K562 (cell line): ENCODE measurements at regions not wholly inside any gene's neighbourhood (a gene's known extent, or its start where the extent isn't known, plus 50 kb on each side); places are given as distances from the start of the nearest gene placed in this dataset.
A peak's percentile ranks its signal among the peaks of the same experiment; 100 is the strongest.

Experiments
- ATAC-seq: fragments of 200-7000 bp; cut with Tn5 transposase; 3 replicates; pipeline ENCODE4 v1.9.1; 2020; ENCODE audit warnings: moderate library complexity
- BruUV-seq: library from RNA; stranded (reverse); fragments of 400-500 nt; replicated peaks from 2 replicates; lab custom pipeline; 2021; lab: Mats Ljungman, UMichigan
- CTCF ChIA-PET: fragments of 300-600 bp; formaldehyde crosslinking; extraction: SDS; loops from one replicate; lab custom pipeline; 2021; ENCODE audit warnings: low intra/inter-chr PET ratio; lab: Yijun Ruan, JAX
- POLR2A ChIA-PET: fragments of 300-600, 350-650 bp; sonication (Branson Sonifier 250); formaldehyde crosslinking; extraction: SDS; loops from one replicate; lab custom pipeline; 2021; ENCODE audit warnings: antibody characterized with exemption, inconsistent platforms; lab: Yijun Ruan, JAX
- DNase-seq, 4 experiments: peaks; one replicate each; pipeline versions ENCODE4 v3.0.0 to v3.0.0-alpha.2; 2011 to 2018; ENCODE audit warnings: low spot score in 3 of 4, mixed read lengths in 3 of 4; ENCODE audit errors: extremely low read depth in 1 of 4
- FAIRE-seq: peaks from 2 replicates; lab custom pipeline; 2011; peaks lifted over from hg19 to GRCh38; lab: Jason Lieb, UNC
- H2AFZ ChIP-seq: 2 replicates; pipeline ENCODE4 v1.6.0; 2011; ENCODE audit warnings: low read depth, low read length, control low read depth, inconsistent platforms
- H3K27ac ChIP-seq: fragments of 200-600 bp; 3 replicates; pipeline ENCODE4 v1.8.0; 2011; ENCODE audit warnings: low read depth, mild to moderate bottlenecking, control low read depth, inconsistent platforms, low read length, moderate library complexity, mixed read lengths; ENCODE audit errors: extremely low read depth
- H3K27me3 ChIP-seq, 2 experiments: fragments of 300-600 bp in 1 of 2; 2 replicates in 1 of 2; 3 replicates in 1 of 2; pipeline versions ENCODE4 v1.6.0 to v1.8.0; 2011; ENCODE audit warnings: inconsistent platforms in 2 of 2, low read length in 2 of 2, mild to moderate bottlenecking in 1 of 2, mixed read lengths in 1 of 2, moderate library complexity in 1 of 2; ENCODE audit not compliant: control insufficient read depth in 2 of 2, insufficient read depth in 2 of 2
- H3K36me3 ChIP-seq: fragments of 300-600 bp; 3 replicates; pipeline ENCODE4 v1.8.0; 2011; ENCODE audit warnings: mild to moderate bottlenecking, low read length, inconsistent platforms; ENCODE audit not compliant: control insufficient read depth, insufficient read depth
- H3K4me1 ChIP-seq, 2 experiments: fragments of 200-600 bp in 1 of 2; replicated peaks in 1 of 2; 2 replicates in 1 of 2; 3 replicates in 1 of 2; pipeline versions ENCODE4 v1.5.1 to v1.8.0; 2011; ENCODE audit warnings: inconsistent platforms in 2 of 2, low read length in 2 of 2, mild to moderate bottlenecking in 1 of 2, mixed read lengths in 1 of 2, moderate library complexity in 1 of 2; ENCODE audit not compliant: control insufficient read depth in 2 of 2, insufficient read depth in 2 of 2
- H3K4me2 ChIP-seq: 2 replicates; pipeline ENCODE4 v1.6.1; 2011; ENCODE audit warnings: low read length, control low read depth, inconsistent platforms, mixed read lengths; ENCODE audit not compliant: insufficient read depth
- H3K4me3 ChIP-seq: fragments of 200-600 bp; sonication (generic), shearing (Covaris generic); 2 replicates; pipeline ENCODE4 v1.5.1; 2016; ENCODE audit warnings: control low read depth, inconsistent platforms
- H3K79me2 ChIP-seq: fragments of 200-600 bp; 3 replicates; pipeline ENCODE4 v1.8.0; 2011; ENCODE audit warnings: low read length, inconsistent platforms; ENCODE audit not compliant: control insufficient read depth, insufficient read depth
- H3K9ac ChIP-seq, 2 experiments: 2 replicates each; pipeline versions ENCODE4 v1.6.0 to v1.6.1; 2011; ENCODE audit warnings: low read depth in 2 of 2, low read length in 2 of 2, control low read depth in 1 of 2, inconsistent platforms in 1 of 2, mild to moderate bottlenecking in 1 of 2, mixed read lengths in 1 of 2; ENCODE audit not compliant: insufficient read depth in 1 of 2
- H3K9me1 ChIP-seq: one replicate; pipeline ENCODE4 v1.6.0; 2011; ENCODE audit warnings: inconsistent platforms, mild to moderate bottlenecking, low read length, moderate library complexity; ENCODE audit not compliant: control insufficient read depth, insufficient read depth
- H3K9me3 ChIP-seq: replicated peaks from 2 replicates; pipeline ENCODE4 v1.5.1; 2011; ENCODE audit warnings: low read depth, low read length, inconsistent platforms; ENCODE audit not compliant: control insufficient read depth, insufficient read depth
- H4K20me1 ChIP-seq: replicated peaks from 2 replicates; pipeline ENCODE4 v1.6.1; 2011; ENCODE audit warnings: low read length, inconsistent platforms, mixed read lengths; ENCODE audit not compliant: control insufficient read depth, insufficient read depth
- CBX2 ChIP-seq: fragments of 200-600 bp; sonication (generic); IDR thresholded peaks from one replicate; pipeline ENCODE4 v1.6.1; 2012; ENCODE audit warnings: mild to moderate bottlenecking, low read length, inconsistent platforms; ENCODE audit not compliant: insufficient read depth, poor library complexity, severe bottlenecking
- E2F3 ChIP-seq: fragments of 250-450 bp; sonication (Bioruptor Pico); IDR thresholded peaks from 2 replicates; pipeline ENCODE4 v1.4.0; 2020; ENCODE audit warnings: mild to moderate bottlenecking
- E2F5 ChIP-seq: sonication (generic); formaldehyde crosslinking; IDR thresholded peaks from 2 replicates; pipeline ENCODE4 v1.8.0; 2022; ENCODE audit warnings: mild to moderate bottlenecking, missing genetic modification reagents
- FUS ChIP-seq: fragments of 200-400 bp; formaldehyde crosslinking; optimal IDR thresholded peaks from 2 replicates; pipeline ENCODE3; 2017; ENCODE audit warnings: low read depth, low read length
- MTA1 ChIP-seq: fragments of 450-650 bp; IDR thresholded peaks from 2 replicates; pipeline ENCODE4 v1.6.1; 2017; ENCODE audit warnings: borderline replicate concordance
- NFE2 ChIP-seq: IDR thresholded peaks from 2 replicates; pipeline ENCODE4 v1.6.1; 2014; ENCODE audit warnings: antibody characterized with exemption, low read depth
- NFE2L1 ChIP-seq: fragments of 450-650 bp; IDR thresholded peaks from 2 replicates; pipeline ENCODE4 v1.6.1; 2016; ENCODE audit warnings: missing genetic modification characterization, low read depth, mild to moderate bottlenecking, missing compliant biosample characterization, moderate library complexity, borderline replicate concordance
- SFPQ ChIP-seq: fragments of 200-400 bp; formaldehyde crosslinking; IDR thresholded peaks from 2 replicates; pipeline ENCODE4 v1.6.1; 2017; ENCODE audit warnings: mild to moderate bottlenecking, low read depth, low read length, moderate library complexity
- STAT5A ChIP-seq: IDR thresholded peaks from 2 replicates; pipeline ENCODE4 v1.6.1; 2012; ENCODE audit warnings: low read length, inconsistent platforms, borderline replicate concordance
- TAL1 ChIP-seq: fragments of 450-650 bp; IDR thresholded peaks from 2 replicates; pipeline ENCODE4 v1.6.1; 2016; ENCODE audit warnings: mild to moderate bottlenecking
- TOE1 ChIP-seq, 2 experiments: fragments of 450-650 bp in 1 of 2; sonication (generic) in 1 of 2; formaldehyde crosslinking in 1 of 2; IDR thresholded peaks; 2 replicates each; pipeline versions ENCODE4 v1.7.1 to v1.8.0; 2016 to 2022; ENCODE audit warnings: borderline replicate concordance in 2 of 2, mild to moderate bottlenecking in 2 of 2, antibody characterized with exemption in 1 of 2, inconsistent platforms in 1 of 2, low read depth in 1 of 2, missing genetic modification reagents in 1 of 2, moderate library complexity in 1 of 2
- XRCC5 ChIP-seq: fragments of 200-400 bp; formaldehyde crosslinking; IDR thresholded peaks from 2 replicates; pipeline ENCODE4 v1.6.1; 2017; ENCODE audit warnings: low read depth, mild to moderate bottlenecking, low read length
- ZBTB11 ChIP-seq, 3 experiments: fragments of 200-800 bp in 1 of 3; fragments of 250-450 bp in 1 of 3; fragments of 450-650 bp in 1 of 3; sonication (Bioruptor Pico) in 1 of 3; sonication (Bioruptor generic) in 1 of 3; formaldehyde crosslinking in 1 of 3; IDR thresholded peaks; 2 replicates each; pipeline versions ENCODE4 v1.6.1 to v1.8.0; 2016 to 2022; ENCODE audit warnings: mild to moderate bottlenecking in 2 of 3, missing genetic modification characterization in 2 of 3, missing compliant biosample characterization in 1 of 3, moderate library complexity in 1 of 3
- ZNF143 ChIP-seq: sonication (generic); formaldehyde crosslinking; IDR thresholded peaks from 2 replicates; pipeline ENCODE4 v1.9.0; 2022; ENCODE audit warnings: mild to moderate bottlenecking, missing genetic modification reagents
- whole genome bisulfite sequencing: fragments of 100-300 bp; shearing (Covaris generic); methylation state at CpG from one replicate; pipeline ENCODE4 v1.1.6; 2016; ENCODE audit warnings: low coverage, mixed read lengths; ENCODE audit not compliant: insufficient coverage; ENCODE audit errors: missing lambda C conversion rate; 5-methylcytosine and 5-hydroxymethylcytosine counted together
- in situ Hi-C: fragments of 300-500 bp; cut with MboI; formaldehyde crosslinking; loops from 4 replicates; pipeline ENCODE4 v1.15.0; 2018; ENCODE audit warnings: inconsistent platforms, mixed read lengths
- intact Hi-C: fragments of 100-400 bp; cut with micrococcal nuclease; formaldehyde crosslinking; loops from 2 replicates; pipeline ENCODE4 v1.14.2; 2022

- no peaks in the 10 kb centered on the region for H3K79me2 ChIP-seq
- no peaks in the 10 kb centered on the region for H3K27me3 ChIP-seq
- ChIA-PET POLR2A (interaction anchor here (0.9 to 1.1 kb wide), 3 partner anchors 8 to 63 kb away, joined by 3 to 4 read pairs (median 3); no protein-coding TSS in a partner anchor), CTCF (no interaction called here)
- TF ChIP-seq SFPQ, result no peak
- TF ChIP-seq NFE2, result no peak
- no peak for TF ChIP-seq E2F5 (CRISPR knock-in tag)
- no peak for TF ChIP-seq CBX2
- no peak for TF ChIP-seq E2F3
- no peak for TF ChIP-seq ZBTB11 (CRISPR knock-in tag; IDR thresholded peaks at IDR 0.05)
- no peak for TF ChIP-seq NFE2L1 (tag)
- TF ChIP-seq FUS, result no peak
- no peak for TF ChIP-seq XRCC5
- no peak for TF ChIP-seq TOE1 (IDR thresholded peaks at IDR 0.05; ENCODE audit: borderline replicate concordance)
- no peak for TF ChIP-seq TOE1 (CRISPR knock-in tag; IDR thresholded peaks at IDR 0.05; ENCODE audit: borderline replicate concordance, low read depth)
- TF ChIP-seq ZNF143, result no peak
- no peak for TF ChIP-seq MTA1
- no peak for TF ChIP-seq TAL1
- TF ChIP-seq STAT5A, result no peak
- H3K9me1 ChIP-seq, result no peaks in the 10 kb centered on the region
- ATAC-seq (no peak), DNase-seq (no peak), FAIRE-seq (no peak)
- WGBS, result 36% methylated on average over 5 of the region's 5 CpGs
- no peak overlapping the region for H3K4me3 ChIP-seq
- H3K4me1 ChIP-seq, result peaks cover 0 to 3% of the 10 kb centered on the region in 2 experiments; a peak in 2 of 5 replicates
- BruUV-seq, result no TSS peak
- no peak overlapping the region for H3K9ac ChIP-seq
- H3K36me3 ChIP-seq, result no peaks in the 10 kb centered on the region
- peaks cover 14% of the 10 kb centered on the region for H3K9me3 ChIP-seq
- H3K27ac ChIP-seq, result no peak overlapping the region
- no peaks in the 10 kb centered on the region for H4K20me1 ChIP-seq
- peak overlapping the region; percentile 47 for H2AFZ ChIP-seq
- H3K4me2 ChIP-seq, result no peak overlapping the region
- in situ Hi-C loops, result no loop called here
- intact Hi-C loops, result no loop called here
Measured at GRCh38 chr2:85959185-85959584, 70.4 kb upstream of the ST3GAL5 start.
